Skin of body (tissue), 1 donor: ENCODE measurements at regions not wholly inside any gene's neighbourhood (a gene's known extent, or its start where the extent isn't known, plus 50 kb on each side); places are given as distances from the start of the nearest gene placed in this dataset.
"Not testable (repeated sequence)": the region's sequence is repeated elsewhere in the genome, so short reads cannot be mapped to it uniquely, and the experiment has no call there.

Source experiments
- DNase-seq: peaks from one replicate; lab custom pipeline; 2025; lab: John Stamatoyannopoulos, UW

GRCh38 chr1:102661481-102661880 lies 446.8 kb downstream of the COL11A1 start:
- no peak for DNase-seq

GRCh38 chr1:102659876-102660483 lies 448.3 kb downstream of the COL11A1 start:
- not testable (repeated sequence) for DNase-seq

- no peak for DNase-seq
These were observed 453.3 kb downstream of the COL11A1 start for GRCh38 chr1:102655034-102655433.

GRCh38 chr1:102640872-102641271 lies 467.4 kb downstream of the COL11A1 start:
- DNase-seq = no peak

- no peak for DNase-seq
These were observed 468.0 kb downstream of the COL11A1 start for GRCh38 chr1:102640312-102640711.

- no peak for DNase-seq
These were observed 476.6 kb downstream of the COL11A1 start for GRCh38 chr1:102631691-102632090.

- DNase-seq = no peak
These were observed 478.3 kb downstream of the COL11A1 start for GRCh38 chr1:102630041-102630440.

- no peak for DNase-seq
These were observed 480.2 kb downstream of the COL11A1 start for GRCh38 chr1:102628109-102628613.

- DNase-seq = no peak
These were observed 481.2 kb downstream of the COL11A1 start for GRCh38 chr1:102627145-102627544.

GRCh38 chr1:102615896-102616295 lies 492.4 kb downstream of the COL11A1 start:
- no peak for DNase-seq

GRCh38 chr1:102595106-102595505 lies 513.2 kb downstream of the COL11A1 start:
- no peak for DNase-seq

GRCh38 chr1:102593276-102593675 lies 515.0 kb downstream of the COL11A1 start:
- DNase-seq = no peak

- DNase-seq = no peak
These were observed 519.8 kb downstream of the COL11A1 start for GRCh38 chr1:102588536-102588935.

GRCh38 chr1:102586022-102586421 lies 522.3 kb downstream of the COL11A1 start:
- DNase-seq = no peak

GRCh38 chr1:102580806-102581205 lies 527.5 kb downstream of the COL11A1 start:
- no peak for DNase-seq

GRCh38 chr1:102578804-102579203 lies 529.5 kb downstream of the COL11A1 start:
- DNase-seq = no peak

GRCh38 chr1:102572637-102573036 lies 535.7 kb downstream of the COL11A1 start:
- no peak for DNase-seq

- no peak for DNase-seq
These were observed 542.1 kb downstream of the COL11A1 start for GRCh38 chr1:102566182-102566581.

GRCh38 chr1:102562380-102562779 lies 545.9 kb downstream of the COL11A1 start:
- no peak for DNase-seq

GRCh38 chr1:102550729-102551384 lies 554.1 kb upstream of the OLFM3 start:
- no peak for DNase-seq

GRCh38 chr1:102546251-102546650 lies 549.5 kb upstream of the OLFM3 start:
- no peak for DNase-seq

- no peak for DNase-seq
These were observed 539.2 kb upstream of the OLFM3 start for GRCh38 chr1:102535829-102536505.

- no peak for DNase-seq
These were observed 534.3 kb upstream of the OLFM3 start for GRCh38 chr1:102531036-102531435.
